Astrocyte (in vitro differentiated cells and primary cell): ENCODE measurements at regions not wholly inside any gene's neighbourhood (a gene's known extent, or its start where the extent isn't known, plus 50 kb on each side); places are given as distances from the start of the nearest gene placed in this dataset.

ENCODE experiments used
- CTCF ChIP-seq: IDR thresholded peaks from 2 replicates; pipeline ENCODE4 v1.5.1; 2011; ENCODE audit warnings: low read depth, mild to moderate bottlenecking, inconsistent platforms, low read length, moderate library complexity; ENCODE audit not compliant: insufficient read depth
- EZH2 ChIP-seq: IDR thresholded peaks from 2 replicates; pipeline ENCODE4 v1.6.1; 2012; ENCODE audit warnings: mild to moderate bottlenecking, low read length, inconsistent platforms; ENCODE audit not compliant: insufficient read depth

DNA sequence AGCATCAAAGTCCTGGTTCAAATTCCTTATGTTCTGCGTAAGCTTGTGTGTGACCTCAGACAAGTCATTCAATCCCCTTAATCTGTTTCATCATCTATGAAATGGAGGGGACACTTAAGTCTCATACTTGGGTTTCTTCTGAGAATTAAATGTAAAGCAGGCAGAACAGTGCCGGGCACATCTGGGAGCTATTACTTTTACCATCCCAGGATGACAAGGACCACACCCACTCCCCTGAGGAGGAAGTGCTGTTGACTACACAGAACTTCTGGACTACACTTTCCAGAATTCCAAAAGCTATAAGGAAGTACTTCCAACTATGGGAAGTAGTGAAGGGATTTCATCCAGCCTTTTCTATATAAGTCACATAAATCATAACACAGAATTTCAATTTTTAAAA lies 294.9 kb downstream of the IPMK start:
- TF ChIP-seq CTCF (no peak), EZH2 (no peak)
